Mesodermal cell (in vitro differentiated cells): ENCODE measurements at regions not wholly inside any gene's neighbourhood (a gene's known extent, or its start where the extent isn't known, plus 50 kb on each side); places are given as distances from the start of the nearest gene placed in this dataset.

ENCODE experiments used
- H3K27ac ChIP-seq: 2 replicates; pipeline ENCODE4 v1.7.0; 2013; ENCODE audit warnings: mild to moderate bottlenecking, low read depth, low read length, moderate library complexity; ENCODE audit not compliant: severe bottlenecking
- H3K36me3 ChIP-seq: 2 replicates; pipeline ENCODE4 v1.7.1; 2013; ENCODE audit warnings: mild to moderate bottlenecking, low read length, moderate library complexity; ENCODE audit not compliant: control insufficient read depth, insufficient read depth
- H3K4me1 ChIP-seq: one replicate; pipeline ENCODE4 v1.7.1; 2013; ENCODE audit warnings: mild to moderate bottlenecking, low read length; ENCODE audit not compliant: insufficient read depth, control insufficient read depth, poor library complexity, severe bottlenecking
- H3K4me3 ChIP-seq: 2 replicates; pipeline ENCODE4 v1.7.0; 2013; ENCODE audit warnings: low read length, control low read depth, mild to moderate bottlenecking; ENCODE audit not compliant: insufficient read depth, poor library complexity, severe bottlenecking; ENCODE audit errors: extremely low read depth
- H3K9me3 ChIP-seq: 2 replicates; pipeline ENCODE4 v1.7.1; 2013; ENCODE audit warnings: mild to moderate bottlenecking, low read length, moderate library complexity; ENCODE audit not compliant: control insufficient read depth
- WGBS, 2 experiments: methylation state at CpG; one replicate each; pipeline ENCODE4 v1.1.5; 2013; ENCODE audit warnings: missing lambda C conversion rate in 2 of 2; ENCODE audit not compliant: insufficient coverage in 2 of 2; 5-methylcytosine and 5-hydroxymethylcytosine counted together

GRCh38 chr2:107285621-107286299, 399.8 kb upstream of the ST6GAL2 start:
- Histone ChIP-seq H3K27ac (no peak overlapping the region), H3K4me3 (no peak overlapping the region), H3K36me3 (no peaks in the 10 kb centered on the region), H3K9me3 (no peaks in the 10 kb centered on the region), H3K4me1 (no peaks in the 10 kb centered on the region)
- 94 to 100% methylated on average over 1 to 3 of the region's 3 CpGs for WGBS, 2 experiments

GRCh38 chr2:107290041-107290440, 404.1 kb upstream of the ST6GAL2 start:
- H3K4me3 ChIP-seq: no peak overlapping the region
- 80% methylated on average over 1 of the region's 3 CpGs; no CpG with 5 or more reads in 1 of the 2 experiments for WGBS, 2 experiments
- H3K4me1 ChIP-seq: no peaks in the 10 kb centered on the region
- H3K36me3 ChIP-seq: no peaks in the 10 kb centered on the region
- H3K9me3 ChIP-seq: no peaks in the 10 kb centered on the region
- no peak overlapping the region for H3K27ac ChIP-seq

- 54 to 71% methylated on average over 2 of the region's 2 CpGs for WGBS, 2 experiments
Measured at GRCh38 chr2:107303964-107304363, 418.0 kb upstream of the ST6GAL2 start.

GRCh38 chr2:107305966-107306365, 420.0 kb upstream of the ST6GAL2 start:
- Histone ChIP-seq H3K9me3 (no peaks in the 10 kb centered on the region), H3K4me1 (peaks cover 3% of the 10 kb centered on the region), H3K27ac (no peak overlapping the region), H3K36me3 (no peaks in the 10 kb centered on the region), H3K4me3 (no peak overlapping the region)
- 83% methylated on average over 3 of the region's 4 CpGs; no CpG with 5 or more reads in 1 of the 2 experiments for WGBS, 2 experiments

More at GRCh38 chr2:107303964-107304363, 418.0 kb upstream of the ST6GAL2 start:
- peaks cover 3% of the 10 kb centered on the region for H3K4me1 ChIP-seq
- H3K36me3 ChIP-seq: no peaks in the 10 kb centered on the region
- no peak overlapping the region for H3K27ac ChIP-seq
- H3K9me3 ChIP-seq: no peaks in the 10 kb centered on the region
- no peak overlapping the region for H3K4me3 ChIP-seq

GRCh38 chr2:107306881-107307280, 420.9 kb upstream of the ST6GAL2 start:
- H3K27ac ChIP-seq: no peak overlapping the region
- no CpG with 5 or more reads among the region's 2 CpGs for WGBS, 2 experiments
- no peak overlapping the region for H3K4me3 ChIP-seq
- peaks cover 3% of the 10 kb centered on the region for H3K4me1 ChIP-seq
- H3K36me3 ChIP-seq: no peaks in the 10 kb centered on the region
- H3K9me3 ChIP-seq: no peaks in the 10 kb centered on the region

GRCh38 chr2:107308835-107309234, 422.9 kb upstream of the ST6GAL2 start:
- WGBS, 2 experiments: no CpG with 5 or more reads among the region's 1 CpG
- peaks cover 3% of the 10 kb centered on the region for H3K4me1 ChIP-seq
- no peaks in the 10 kb centered on the region for H3K9me3 ChIP-seq
- H3K36me3 ChIP-seq: no peaks in the 10 kb centered on the region
- no peak overlapping the region for H3K27ac ChIP-seq
- H3K4me3 ChIP-seq: no peak overlapping the region

- Histone ChIP-seq H3K36me3 (no peaks in the 10 kb centered on the region), H3K9me3 (no peaks in the 10 kb centered on the region), H3K27ac (no peak overlapping the region), H3K4me3 (no peak overlapping the region), H3K4me1 (no peaks in the 10 kb centered on the region)
- WGBS, 2 experiments: no CpG with 5 or more reads among the region's 4 CpGs
Measured at GRCh38 chr2:107312240-107312639, 426.3 kb upstream of the ST6GAL2 start.

GRCh38 chr2:107313316-107313715, 427.3 kb upstream of the ST6GAL2 start:
- H3K36me3 ChIP-seq: no peaks in the 10 kb centered on the region
- no peaks in the 10 kb centered on the region for H3K9me3 ChIP-seq
- H3K4me3 ChIP-seq: no peak overlapping the region
- WGBS, 2 experiments: no CpG with 5 or more reads among the region's 1 CpG
- H3K4me1 ChIP-seq: no peaks in the 10 kb centered on the region
- no peak overlapping the region for H3K27ac ChIP-seq

- no peak overlapping the region for H3K27ac ChIP-seq
- H3K4me1 ChIP-seq: no peaks in the 10 kb centered on the region
- no peaks in the 10 kb centered on the region for H3K9me3 ChIP-seq
- WGBS, 2 experiments: no CpG with 5 or more reads among the region's 1 CpG
- H3K4me3 ChIP-seq: no peak overlapping the region
- no peaks in the 10 kb centered on the region for H3K36me3 ChIP-seq
Measured at GRCh38 chr2:107320881-107321280, 434.9 kb upstream of the ST6GAL2 start.

- Histone ChIP-seq H3K4me3 (no peak overlapping the region), H3K9me3 (peaks cover 4% of the 10 kb centered on the region), H3K4me1 (no peaks in the 10 kb centered on the region), H3K27ac (no peak overlapping the region), H3K36me3 (no peaks in the 10 kb centered on the region)
- no CpG with 5 or more reads among the region's 6 CpGs for WGBS, 2 experiments
Measured at GRCh38 chr2:107322416-107322815, 436.4 kb upstream of the ST6GAL2 start.

GRCh38 chr2:107323946-107324565, 438.1 kb upstream of the ST6GAL2 start:
- Histone ChIP-seq H3K9me3 (peaks cover 4% of the 10 kb centered on the region), H3K4me3 (no peak overlapping the region), H3K36me3 (no peaks in the 10 kb centered on the region), H3K4me1 (no peaks in the 10 kb centered on the region), H3K27ac (no peak overlapping the region)
- WGBS, 2 experiments: 92 to 98% methylated on average over 7 of the region's 8 CpGs
